NCI-H2196 (cell line): ENCODE measurements at regions not wholly inside any gene's neighbourhood (a gene's known extent, or its start where the extent isn't known, plus 50 kb on each side); places are given as distances from the start of the nearest gene placed in this dataset.
"Not testable (repeated sequence)": the region's sequence is repeated elsewhere in the genome, so short reads cannot be mapped to it uniquely, and the experiment has no call there.

Source experiments
- DNase-seq: peaks from one replicate; lab custom pipeline; 2025; ENCODE audit not compliant: unreplicated experiment; lab: John Stamatoyannopoulos, UW

GRCh38 chr5:152118676-152119470 is 194.2 kb upstream of the GLRA1 start:
- no peak for DNase-seq

GRCh38 chr5:152116934-152117333 is 192.3 kb upstream of the GLRA1 start:
- DNase-seq, result no peak

GRCh38 chr5:152113401-152113800 is 188.8 kb upstream of the GLRA1 start:
- DNase-seq, result no peak

- no peak for DNase-seq
Measured at GRCh38 chr5:152107220-152107619, 182.6 kb upstream of the GLRA1 start.

GRCh38 chr5:152106571-152106970 is 181.9 kb upstream of the GLRA1 start:
- DNase-seq, result no peak

- no peak for DNase-seq
Measured at GRCh38 chr5:152105085-152105484, 180.4 kb upstream of the GLRA1 start.

GRCh38 chr5:152104211-152104610 is 179.6 kb upstream of the GLRA1 start:
- DNase-seq, result no peak

- DNase-seq, result not testable (repeated sequence)
Measured at GRCh38 chr5:152102908-152103307, 178.3 kb upstream of the GLRA1 start.

GRCh38 chr5:152102057-152102456 is 177.4 kb upstream of the GLRA1 start:
- no peak for DNase-seq

GRCh38 chr5:152100462-152100861 is 175.8 kb upstream of the GLRA1 start:
- no peak for DNase-seq

GRCh38 chr5:152097128-152097527 is 172.5 kb upstream of the GLRA1 start:
- DNase-seq, result no peak

- DNase-seq, result no peak
Measured at GRCh38 chr5:152094716-152095115, 170.1 kb upstream of the GLRA1 start.

GRCh38 chr5:152094060-152094459 is 169.4 kb upstream of the GLRA1 start:
- DNase-seq, result no peak

GRCh38 chr5:152092580-152092979 is 167.9 kb upstream of the GLRA1 start:
- DNase-seq, result no peak

- no peak for DNase-seq
Measured at GRCh38 chr5:152089644-152090043, 165.0 kb upstream of the GLRA1 start.

GRCh38 chr5:152086668-152087067 is 162.0 kb upstream of the GLRA1 start:
- no peak for DNase-seq

- DNase-seq, result no peak
Measured at GRCh38 chr5:152084476-152084875, 159.8 kb upstream of the GLRA1 start.

- DNase-seq, result no peak
Measured at GRCh38 chr5:152083231-152083630, 158.6 kb upstream of the GLRA1 start.

- peak; percentile 21 for DNase-seq
Measured at GRCh38 chr5:152072091-152072490, 147.4 kb upstream of the GLRA1 start.

- DNase-seq, result no peak
Measured at GRCh38 chr5:152070591-152070990, 145.9 kb upstream of the GLRA1 start.

- DNase-seq, result no peak
Measured at GRCh38 chr5:152066784-152067183, 142.1 kb upstream of the GLRA1 start.

- DNase-seq, result no peak
Measured at GRCh38 chr5:152063004-152063403, 138.4 kb upstream of the GLRA1 start.

GRCh38 chr5:152061095-152061494 is 136.4 kb upstream of the GLRA1 start:
- DNase-seq, result no peak
